HepG2 (cell line): ENCODE measurements at regions not wholly inside any gene's neighbourhood (a gene's known extent, or its start where the extent isn't known, plus 50 kb on each side); places are given as distances from the start of the nearest gene placed in this dataset.

Source experiments
- ATAC-seq: fragments of 200-7000 bp; cut with Tn5 transposase; 3 replicates; pipeline ENCODE4 v1.9.1; 2020; ENCODE audit warnings: mild to moderate bottlenecking, moderate library complexity
- BruUV-seq: library from RNA; stranded (reverse); fragments of 400-500 nt; replicated peaks from 2 replicates; lab custom pipeline; 2021; lab: Mats Ljungman, UMichigan
- CTCF ChIA-PET: fragments of 300-600 bp; formaldehyde crosslinking; extraction: SDS; loops from one replicate; lab custom pipeline; 2021; ENCODE audit warnings: low total read pairs, inconsistent platforms, low intra/inter-chr PET ratio; lab: Yijun Ruan, JAX
- POLR2A ChIA-PET: fragments of 350-600 bp; sonication (Branson Sonifier 250); formaldehyde crosslinking; loops from one replicate; lab custom pipeline; 2020; ENCODE audit warnings: antibody characterized with exemption, inconsistent platforms; lab: Yijun Ruan, JAX
- DNase-seq: peaks from one replicate; pipeline ENCODE4 v3.0.0-alpha.2; 2015; ENCODE audit warnings: low spot score
- FAIRE-seq: peaks from 3 replicates; lab custom pipeline; 2011; peaks lifted over from hg19 to GRCh38; lab: Jason Lieb, UNC
- H2AFZ ChIP-seq: one replicate; pipeline ENCODE4 v1.6.1; 2011; ENCODE audit warnings: low read length, inconsistent platforms
- H3K27ac ChIP-seq: fragments of 300-600 bp; 3 replicates; pipeline ENCODE4 v1.8.0; 2011; ENCODE audit warnings: mixed run types, mild to moderate bottlenecking, mixed read lengths, low read length, inconsistent platforms; ENCODE audit not compliant: insufficient read depth; ENCODE audit errors: extremely low read length
- H3K27me3 ChIP-seq, 2 experiments: fragments of 200-600 bp in 1 of 2; 2 replicates in 1 of 2; 3 replicates in 1 of 2; pipeline versions ENCODE4 v1.6.0 to v1.8.0; 2011; ENCODE audit warnings: low read length in 2 of 2, mild to moderate bottlenecking in 2 of 2, moderate library complexity in 2 of 2, inconsistent platforms in 1 of 2; ENCODE audit not compliant: insufficient read depth in 2 of 2, control insufficient read depth in 1 of 2
- H3K36me3 ChIP-seq, 2 experiments: fragments of 200-600 bp in 1 of 2; replicated peaks in 1 of 2; 2 replicates in 1 of 2; 3 replicates in 1 of 2; pipeline versions ENCODE4 v1.5.1 to v1.8.0; 2011; ENCODE audit warnings: low read length in 2 of 2, inconsistent platforms in 1 of 2; ENCODE audit not compliant: insufficient read depth in 2 of 2, control insufficient read depth in 1 of 2
- H3K4me1 ChIP-seq: 2 replicates; pipeline ENCODE4 v1.5.1; 2012; ENCODE audit warnings: low read length, inconsistent platforms; ENCODE audit not compliant: insufficient read depth
- H3K4me2 ChIP-seq: 2 replicates; pipeline ENCODE4 v1.6.0; 2011; ENCODE audit warnings: low read depth, low read length, inconsistent platforms
- H3K4me3 ChIP-seq, 3 experiments: fragments of 200-600 bp in 1 of 3; sonication (generic), shearing (Covaris generic) in 1 of 3; replicated peaks in 1 of 3; 2 replicates each; pipeline ENCODE4 v1.5.1; 2011 to 2016; ENCODE audit warnings: low read length in 3 of 3, inconsistent platforms in 2 of 3, low read depth in 2 of 3, mild to moderate bottlenecking in 2 of 3, control low read depth in 1 of 3, mixed read lengths in 1 of 3; ENCODE audit not compliant: insufficient read depth in 1 of 3
- H3K79me2 ChIP-seq: one replicate; pipeline ENCODE4 v1.6.1; 2011; ENCODE audit warnings: low read length, inconsistent platforms; ENCODE audit not compliant: insufficient read depth
- H3K9ac ChIP-seq: 2 replicates; pipeline ENCODE4 v1.6.0; 2011; ENCODE audit warnings: mild to moderate bottlenecking, low read depth, low read length, inconsistent platforms; ENCODE audit not compliant: insufficient read depth
- H3K9me3 ChIP-seq: 2 replicates; pipeline ENCODE4 v1.5.1; 2012; ENCODE audit warnings: mild to moderate bottlenecking, low read length
- H4K20me1 ChIP-seq: 2 replicates; pipeline ENCODE4 v1.6.0; 2011; ENCODE audit warnings: inconsistent platforms, mild to moderate bottlenecking, low read length, moderate library complexity; ENCODE audit not compliant: insufficient read depth
- CENPT ChIP-seq: sonication (generic); formaldehyde crosslinking; IDR thresholded peaks from 2 replicates; pipeline ENCODE4 v1.8.0; 2022; ENCODE audit warnings: low read depth, mild to moderate bottlenecking, moderate library complexity, missing genetic modification reagents
- TEAD3 ChIP-seq: optimal IDR thresholded peaks from 2 replicates; pipeline ENCODE3; 2016; ENCODE audit warnings: borderline replicate concordance
- ZFX ChIP-seq: sonication (generic); formaldehyde crosslinking; IDR thresholded peaks from 2 replicates; pipeline ENCODE4 v1.4.0; 2020; ENCODE audit warnings: mild to moderate bottlenecking, low read depth, missing genetic modification reagents, moderate library complexity
- WGBS: methylation state at CpG from one replicate; pipeline ENCODE4 v1.1.6; 2017; ENCODE audit warnings: low lambda C conversion rate; 5-methylcytosine and 5-hydroxymethylcytosine counted together
- in situ Hi-C: cut with HindIII; loops from 2 replicates; pipeline ENCODE4 v1.10.0; 2017; ENCODE audit warnings: low pct_unique_long_range_greater_than_20kb; ENCODE audit not compliant: extremely low pct_ligation_motif_present
- intact Hi-C: fragments of 100-400 bp; cut with micrococcal nuclease; formaldehyde crosslinking; loops from one replicate; pipeline ENCODE4 v1.10.0; 2022; ENCODE audit not compliant: unreplicated experiment
- TF ChIP-seq, protein P1 (sequence below): sonication (generic); formaldehyde crosslinking; conservative IDR thresholded peaks from 2 replicates; pipeline ENCODE4 v1.4.0; 2020; ENCODE audit warnings: mild to moderate bottlenecking, missing genetic modification reagents, moderate library complexity

DNA sequence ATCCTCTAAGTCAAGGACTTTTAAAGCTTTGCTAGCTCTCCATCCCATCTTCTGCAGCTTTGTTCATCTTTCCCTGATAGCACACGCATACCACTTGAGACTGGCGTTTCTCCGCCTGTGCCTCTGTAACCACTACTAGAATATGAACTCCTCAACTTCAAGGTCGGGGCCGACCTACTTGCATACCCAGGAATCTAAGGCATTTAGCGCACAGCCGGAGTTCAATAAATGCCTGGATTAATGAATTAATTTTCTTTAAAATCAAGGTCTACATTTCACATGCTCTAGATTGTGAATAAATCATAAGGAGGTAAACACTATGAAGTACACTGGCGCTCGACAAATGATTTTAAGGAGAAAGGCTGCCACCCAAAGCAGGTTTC lies 89.3 kb downstream of the HNRNPD start:
- Histone ChIP-seq H3K36me3 (no peaks in the 10 kb centered on the region), H3K9me3 (no peaks in the 10 kb centered on the region), H3K9ac (peak overlapping the region; percentile 30; the same call in 1 of the 2 replicates), H2AFZ (peak overlapping the region; percentile 86), H3K79me2 (no peaks in the 10 kb centered on the region), H3K4me1 (peaks cover 33% of the 10 kb centered on the region), H3K27me3 (no peaks in the 10 kb centered on the region), H3K4me3 (peak overlapping the region; percentile 44 to 62 (median 55)), H3K4me2 (peak overlapping the region; percentile 97), H3K27ac (no peak overlapping the region), H4K20me1 (no peaks in the 10 kb centered on the region)
- no peak for DNase-seq
- POLR2A ChIA-PET, result interaction anchor here (1.1 to 1.2 kb wide), 3 partner anchors 10 to 145 kb away, joined by 3 to 12 read pairs (median 8); partner anchors contain the start of gene HNRNPD
- no peak for FAIRE-seq
- no peak for ATAC-seq
- 0 out of 2 replicates have a peak, but pooled peaks have one; percentile 17 for TF ChIP-seq ZFX (CRISPR knock-in tag)
- peak; percentile 14 for TF ChIP-seq TEAD3 (CRISPR knock-in tag)
- no peak for TF ChIP-seq CENPT (CRISPR knock-in tag)
- TF ChIP-seq, protein P1, sequence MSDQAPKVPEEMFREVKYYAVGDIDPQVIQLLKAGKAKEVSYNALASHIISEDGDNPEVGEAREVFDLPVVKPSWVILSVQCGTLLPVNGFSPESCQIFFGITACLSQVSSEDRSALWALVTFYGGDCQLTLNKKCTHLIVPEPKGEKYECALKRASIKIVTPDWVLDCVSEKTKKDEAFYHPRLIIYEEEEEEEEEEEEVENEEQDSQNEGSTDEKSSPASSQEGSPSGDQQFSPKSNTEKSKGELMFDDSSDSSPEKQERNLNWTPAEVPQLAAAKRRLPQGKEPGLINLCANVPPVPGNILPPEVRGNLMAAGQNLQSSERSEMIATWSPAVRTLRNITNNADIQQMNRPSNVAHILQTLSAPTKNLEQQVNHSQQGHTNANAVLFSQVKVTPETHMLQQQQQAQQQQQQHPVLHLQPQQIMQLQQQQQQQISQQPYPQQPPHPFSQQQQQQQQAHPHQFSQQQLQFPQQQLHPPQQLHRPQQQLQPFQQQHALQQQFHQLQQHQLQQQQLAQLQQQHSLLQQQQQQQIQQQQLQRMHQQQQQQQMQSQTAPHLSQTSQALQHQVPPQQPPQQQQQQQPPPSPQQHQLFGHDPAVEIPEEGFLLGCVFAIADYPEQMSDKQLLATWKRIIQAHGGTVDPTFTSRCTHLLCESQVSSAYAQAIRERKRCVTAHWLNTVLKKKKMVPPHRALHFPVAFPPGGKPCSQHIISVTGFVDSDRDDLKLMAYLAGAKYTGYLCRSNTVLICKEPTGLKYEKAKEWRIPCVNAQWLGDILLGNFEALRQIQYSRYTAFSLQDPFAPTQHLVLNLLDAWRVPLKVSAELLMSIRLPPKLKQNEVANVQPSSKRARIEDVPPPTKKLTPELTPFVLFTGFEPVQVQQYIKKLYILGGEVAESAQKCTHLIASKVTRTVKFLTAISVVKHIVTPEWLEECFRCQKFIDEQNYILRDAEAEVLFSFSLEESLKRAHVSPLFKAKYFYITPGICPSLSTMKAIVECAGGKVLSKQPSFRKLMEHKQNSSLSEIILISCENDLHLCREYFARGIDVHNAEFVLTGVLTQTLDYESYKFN (CRISPR knock-in tag), result peak; percentile 21; the same call in 1 of the 2 replicates
- CTCF ChIA-PET, result interaction anchor here (0.7 kb wide), 1 partner anchor 9 kb away, joined by 3 read pairs; no protein-coding TSS in a partner anchor
- WGBS, result 5% methylated on average over 9 of the region's 9 CpGs
- BruUV-seq, result no TSS peak
- in situ Hi-C loops, result no loop called here
- intact Hi-C loops, result loop anchor here (10.0 kb wide), 1 partner anchor 150 kb away; the partner anchor contains the start of genes ENOPH1 and HNRNPDL
